Spleen (tissue), 11 donors: ENCODE measurements at regions not wholly inside any gene's neighbourhood (a gene's known extent, or its start where the extent isn't known, plus 50 kb on each side); places are given as distances from the start of the nearest gene placed in this dataset.

Source experiments
- DNase-seq: peaks from one replicate; pipeline ENCODE4 v3.0.0-alpha.2; 2020
- H3K27ac ChIP-seq, 8 donors: fragments of 200-600 bp; sonication (generic) in 7 of 8; 1 replicate in 4 of 8; 2 replicates in 4 of 8; pipeline versions ENCODE4 v1.5.0 to v1.8.0; 2016 to 2021; ENCODE audit warnings: inconsistent platforms in 4 of 8, mild to moderate bottlenecking in 4 of 8, moderate library complexity in 1 of 8
- H3K27me3 ChIP-seq, 7 donors: fragments of 200-600 bp; sonication (generic) in 6 of 7; replicated peaks in 1 of 7; 1 replicate in 4 of 7; 2 replicates in 3 of 7; pipeline versions ENCODE4 v1.5.0 to v1.8.0; 2016 to 2021; ENCODE audit warnings: inconsistent platforms in 3 of 7, mild to moderate bottlenecking in 1 of 7
- H3K36me3 ChIP-seq, 6 donors: fragments of 200-600 bp; sonication (generic) in 5 of 6; 1 replicate in 4 of 6; 2 replicates in 2 of 6; pipeline versions ENCODE4 v1.5.0 to v1.8.0; 2016 to 2021; ENCODE audit warnings: inconsistent platforms in 2 of 6
- H3K4me1 ChIP-seq, 6 donors: fragments of 200-600 bp; sonication (generic) in 5 of 6; 1 replicate in 3 of 6; 2 replicates in 3 of 6; pipeline versions ENCODE4 v1.5.0 to v1.8.0; 2016 to 2021; ENCODE audit warnings: inconsistent platforms in 3 of 6
- H3K4me3 ChIP-seq, 8 donors: fragments of 200-600 bp; sonication (generic) in 7 of 8; 1 replicate in 4 of 8; 2 replicates in 4 of 8; pipeline versions ENCODE4 v1.5.0 to v1.8.0; 2016 to 2021; ENCODE audit warnings: inconsistent platforms in 4 of 8, mild to moderate bottlenecking in 4 of 8, moderate library complexity in 2 of 8
- H3K9me3 ChIP-seq, 8 donors: fragments of 200-600 bp; sonication (generic) in 7 of 8; 1 replicate in 4 of 8; 2 replicates in 4 of 8; pipeline versions ENCODE4 v1.5.0 to v1.8.0; 2016 to 2021; ENCODE audit warnings: inconsistent platforms in 4 of 8
- POLR2A ChIP-seq, 3 donors: fragments of 450-650 bp; IDR thresholded peaks; one replicate each; pipeline ENCODE4 v1.5.1; 2017; ENCODE audit warnings: antibody characterized with exemption in 3 of 3, mild to moderate bottlenecking in 1 of 3
- POLR2AphosphoS5 ChIP-seq, 3 donors: sonication (generic); formaldehyde crosslinking; IDR thresholded peaks; one replicate each; pipeline ENCODE4 v1.5.1; 2017; ENCODE audit warnings: antibody characterized with exemption in 3 of 3
- WGBS, 5 donors: extraction: QIAGEN DNeasy Blood & Tissue Kit in 3 of 5; methylation state at CpG; one replicate each; pipeline versions ENCODE4 v1.1.5 to v1.1.7; 2013 to 2018; 5-methylcytosine and 5-hydroxymethylcytosine counted together
- intact Hi-C: fragments of 100-400 bp; cut with DNase I; formaldehyde crosslinking; loops from one replicate; pipeline ENCODE4 v1.15.0; 2023; ENCODE audit warnings: low total_unique reads
- TF ChIP-seq, protein P1 (sequence below), 11 experiments: fragments of 200-600 bp in 7 of 11; fragments of 450-650 bp in 4 of 11; sonication (generic) in 4 of 11; IDR thresholded peaks in 8 of 11; conservative IDR thresholded peaks in 3 of 11; 1 replicate in 7 of 11; 2 replicates in 4 of 11; pipeline versions ENCODE4 v1.4.0 to v1.8.0; 2016 to 2021; ENCODE audit warnings: antibody characterized with exemption in 11 of 11, inconsistent platforms in 4 of 11, mild to moderate bottlenecking in 1 of 11
- donor health status: healthy with polysubstance abuse.
- donor health status: DM: no; HTN: no; CAD: no; lungs with moderate emphysema.
- donor health status: DM: no; HTN: no; CAD: no.
- donor health status: Bipolar disorder and iron deficiency.
- donor health status: healthy.
- donor health status: DM: no; HTN: no; CAD: no.
- donor health status: DM: yes; HTN: yes; CAD: no.

DNA sequence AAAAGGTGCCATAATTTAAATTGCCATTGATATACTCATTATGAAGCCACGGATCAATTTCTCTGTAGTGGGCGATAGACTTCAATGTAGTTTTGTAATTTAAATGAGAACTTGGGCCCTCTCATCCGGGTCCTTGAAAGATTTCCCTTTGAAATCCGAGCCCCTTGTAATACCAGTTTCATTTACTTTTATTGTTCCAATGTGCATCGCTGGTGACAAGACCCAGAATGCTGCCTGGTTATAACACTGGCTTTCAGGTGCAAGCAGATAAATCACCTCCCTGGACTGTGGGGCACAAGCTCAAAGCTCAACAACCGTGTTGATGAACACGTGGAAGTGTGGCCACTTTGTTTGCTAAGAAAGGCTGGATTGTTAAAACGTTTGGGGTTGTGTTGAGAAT is 68.9 kb upstream of the FZD10 start:
- TF ChIP-seq, protein P1, sequence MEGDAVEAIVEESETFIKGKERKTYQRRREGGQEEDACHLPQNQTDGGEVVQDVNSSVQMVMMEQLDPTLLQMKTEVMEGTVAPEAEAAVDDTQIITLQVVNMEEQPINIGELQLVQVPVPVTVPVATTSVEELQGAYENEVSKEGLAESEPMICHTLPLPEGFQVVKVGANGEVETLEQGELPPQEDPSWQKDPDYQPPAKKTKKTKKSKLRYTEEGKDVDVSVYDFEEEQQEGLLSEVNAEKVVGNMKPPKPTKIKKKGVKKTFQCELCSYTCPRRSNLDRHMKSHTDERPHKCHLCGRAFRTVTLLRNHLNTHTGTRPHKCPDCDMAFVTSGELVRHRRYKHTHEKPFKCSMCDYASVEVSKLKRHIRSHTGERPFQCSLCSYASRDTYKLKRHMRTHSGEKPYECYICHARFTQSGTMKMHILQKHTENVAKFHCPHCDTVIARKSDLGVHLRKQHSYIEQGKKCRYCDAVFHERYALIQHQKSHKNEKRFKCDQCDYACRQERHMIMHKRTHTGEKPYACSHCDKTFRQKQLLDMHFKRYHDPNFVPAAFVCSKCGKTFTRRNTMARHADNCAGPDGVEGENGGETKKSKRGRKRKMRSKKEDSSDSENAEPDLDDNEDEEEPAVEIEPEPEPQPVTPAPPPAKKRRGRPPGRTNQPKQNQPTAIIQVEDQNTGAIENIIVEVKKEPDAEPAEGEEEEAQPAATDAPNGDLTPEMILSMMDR (IDR thresholded peaks at IDR 0.05 in 8 of 11, conservative IDR thresholded peaks at IDR 0.05 in 3 of 11): no peak
- TF ChIP-seq POLR2A (IDR thresholded peaks at IDR 0.05) (no peak), POLR2AphosphoS5 (IDR thresholded peaks at IDR 0.05) (no peak)
- intact Hi-C loops: no loop called here
- peaks cover 0 to 9% (median 0%) of the 10 kb centered on the region in 7 donors for H3K27me3 ChIP-seq
- H3K9me3 ChIP-seq: peaks cover 0 to 14% (median 0%) of the 10 kb centered on the region in 8 donors
- H3K4me3 ChIP-seq: no peak overlapping the region
- no peaks in the 10 kb centered on the region for H3K36me3 ChIP-seq
- no peak overlapping the region for H3K27ac ChIP-seq
- WGBS, 5 donors: 61 to 68% (median 66%) methylated on average over 8 of the region's 8 CpGs
- H3K4me1 ChIP-seq: no peaks in the 10 kb centered on the region
- no peak for DNase-seq

- WGBS, 5 donors: 73 to 79% (median 77%) methylated on average over 8 of the region's 8 CpGs
- TF ChIP-seq POLR2AphosphoS5 (IDR thresholded peaks at IDR 0.05): no peak
- TF ChIP-seq, protein P1 (IDR thresholded peaks at IDR 0.05 in 8 of 11, conservative IDR thresholded peaks at IDR 0.05 in 3 of 11): no peak
- no peak for TF ChIP-seq POLR2A (IDR thresholded peaks at IDR 0.05)
- DNase-seq: no peak
- Histone ChIP-seq H3K36me3 (no peaks in the 10 kb centered on the region), H3K27me3 (peaks cover 0 to 20% (median 0%) of the 10 kb centered on the region in 7 donors), H3K4me3 (no peak overlapping the region), H3K4me1 (no peaks in the 10 kb centered on the region), H3K27ac (no peak overlapping the region), H3K9me3 (peaks cover 0 to 10% (median 0%) of the 10 kb centered on the region in 8 donors)
- intact Hi-C loops: no loop called here
Observed at GRCh38 chr12:130097342-130097741, 64.9 kb upstream of the FZD10 start.

- TF ChIP-seq, protein P1 (IDR thresholded peaks at IDR 0.05 in 8 of 11, conservative IDR thresholded peaks at IDR 0.05 in 3 of 11): no peak
- no peak for TF ChIP-seq POLR2AphosphoS5 (IDR thresholded peaks at IDR 0.05)
- no peak for TF ChIP-seq POLR2A (IDR thresholded peaks at IDR 0.05)
- Histone ChIP-seq H3K36me3 (no peaks in the 10 kb centered on the region), H3K9me3 (peaks cover 0 to 7% (median 0%) of the 10 kb centered on the region in 8 donors), H3K27ac (no peak overlapping the region), H3K4me1 (no peaks in the 10 kb centered on the region), H3K4me3 (no peak overlapping the region), H3K27me3 (peaks cover 0 to 25% (median 0%) of the 10 kb centered on the region in 7 donors)
- intact Hi-C loops: no loop called here
- DNase-seq: no peak
- WGBS, 5 donors: 53 to 69% (median 54%) methylated on average over 8 of the region's 8 CpGs
Observed at GRCh38 chr12:130097798-130098255, 64.4 kb upstream of the FZD10 start.

- Histone ChIP-seq H3K27ac (no peak overlapping the region), H3K36me3 (no peaks in the 10 kb centered on the region), H3K27me3 (peaks cover 0 to 31% (median 0%) of the 10 kb centered on the region in 7 donors), H3K4me3 (no peak overlapping the region), H3K4me1 (no peaks in the 10 kb centered on the region), H3K9me3 (peaks cover 0 to 7% (median 0%) of the 10 kb centered on the region in 8 donors)
- intact Hi-C loops: no loop called here
- no peak for DNase-seq
- 87 to 92% (median 89%) methylated on average over 11 of the region's 11 CpGs for WGBS, 5 donors
- TF ChIP-seq POLR2AphosphoS5 (IDR thresholded peaks at IDR 0.05) (no peak), POLR2A (IDR thresholded peaks at IDR 0.05) (no peak)
- TF ChIP-seq, protein P1 (IDR thresholded peaks at IDR 0.05 in 8 of 11, conservative IDR thresholded peaks at IDR 0.05 in 3 of 11): no peak
Observed at GRCh38 chr12:130098301-130099005, 63.8 kb upstream of the FZD10 start.
